Pancreas (tissue), 10 donors: ENCODE measurements at regions not wholly inside any gene's neighbourhood (a gene's known extent, or its start where the extent isn't known, plus 50 kb on each side); places are given as distances from the start of the nearest gene placed in this dataset.

ENCODE experiments used
- ATAC-seq, 4 donors: fragments of 200-7000 bp; cut with Tn5 transposase; one replicate each; pipeline versions ENCODE4 v1.8.0 to v1.9.1; 2020; ENCODE audit warnings: mild to moderate bottlenecking in 4 of 4, moderate library complexity in 4 of 4
- DNase-seq, 6 donors: peaks; one replicate each; pipeline ENCODE4 v3.0.0-alpha.2; 2020
- FAIRE-seq: peaks from 2 replicates; lab custom pipeline; 2012; peaks lifted over from hg19 to GRCh38; lab: Jason Lieb, UNC
- H3K27ac ChIP-seq, 4 donors: fragments of 200-600 bp; sonication (generic); 1 replicate in 3 of 4; 2 replicates in 1 of 4; pipeline versions ENCODE4 v1.5.0 to v1.8.0; 2020
- H3K27me3 ChIP-seq, 4 donors: fragments of 200-600 bp; one replicate each; pipeline ENCODE4 v1.8.0; 2021
- H3K36me3 ChIP-seq, 3 donors: fragments of 200-600 bp; sonication (generic) in 1 of 3; one replicate each; pipeline versions ENCODE4 v1.5.0 to v1.8.0; 2020 to 2021
- H3K4me1 ChIP-seq, 3 donors: fragments of 200-600 bp; one replicate each; pipeline ENCODE4 v1.8.0; 2021
- H3K4me3 ChIP-seq, 4 donors: fragments of 200-600 bp; sonication (generic) in 2 of 4; one replicate each; pipeline versions ENCODE4 v1.5.0 to v1.8.0; 2020 to 2021
- H3K9me3 ChIP-seq, 4 donors: fragments of 200-600 bp; one replicate each; pipeline ENCODE4 v1.8.0; 2021
- CTCF ChIP-seq, 4 donors: fragments of 200-600 bp; sonication (generic) in 3 of 4; IDR thresholded peaks; one replicate each; pipeline versions ENCODE4 v1.5.0 to v1.8.0; 2021; ENCODE audit warnings: antibody characterized with exemption in 4 of 4
- WGBS, 2 donors: extraction: QIAGEN DNeasy Blood & Tissue Kit; methylation state at CpG; one replicate each; pipeline ENCODE4 v1.1.7; 2013; 5-methylcytosine and 5-hydroxymethylcytosine counted together
- intact Hi-C, 3 donors: fragments of 100-400 bp; cut with DNase I; formaldehyde crosslinking; loops; one replicate each; pipeline versions ENCODE4 v1.11.1 to v1.14.2; 2022
- donor health status: healthy with polysubstance abuse.
- donor health status: DM: no; HTN: no; CAD: no; lungs with moderate emphysema.
- donor health status: DM: no; HTN: no; CAD: no.
- donor health status: control.
- donor health status: control.
- donor health status: Bipolar disorder and iron deficiency.
- donor health status: DM: yes; HTN: yes; CAD: no.
- donor health status: DM: no; HTN: no; CAD: no.
- donor health status: DM: no; HTN: no; CAD: no.
- donor health status: DM: yes; HTN: yes; CAD: no.

GRCh38 chr2:66874411-66874810 is 439.5 kb downstream of the MEIS1 start:
- intact Hi-C loops = no loop called here
- DNase-seq (no peak), FAIRE-seq (no peak), ATAC-seq (no peak)
- 96 to 97% methylated on average over 2 of the region's 2 CpGs for WGBS, 2 donors
- Histone ChIP-seq H3K4me3 (no peak overlapping the region), H3K36me3 (no peaks in the 10 kb centered on the region), H3K27me3 (no peaks in the 10 kb centered on the region), H3K27ac (no peak overlapping the region), H3K9me3 (no peaks in the 10 kb centered on the region), H3K4me1 (peaks cover 7 to 18% (median 14%) of the 10 kb centered on the region in 3 donors)
- TF ChIP-seq CTCF (IDR thresholded peaks at IDR 0.05) = no peak

GRCh38 chr2:66875941-66876462 is 441.1 kb downstream of the MEIS1 start:
- no peaks in the 10 kb centered on the region for H3K9me3 ChIP-seq
- no peak overlapping the region for H3K27ac ChIP-seq
- WGBS, 2 donors = 66 to 68% methylated on average over 2 of the region's 2 CpGs
- intact Hi-C loops = no loop called here
- no peak for TF ChIP-seq CTCF (IDR thresholded peaks at IDR 0.05)
- peaks cover 7 to 18% (median 14%) of the 10 kb centered on the region in 3 donors for H3K4me1 ChIP-seq
- no peak for ATAC-seq
- no peak for DNase-seq
- H3K4me3 ChIP-seq = no peak overlapping the region
- no peaks in the 10 kb centered on the region for H3K36me3 ChIP-seq
- no peaks in the 10 kb centered on the region for H3K27me3 ChIP-seq
- FAIRE-seq = no peak

GRCh38 chr2:66885775-66886383 is 451.0 kb downstream of the MEIS1 start:
- Histone ChIP-seq H3K4me3 (no peak overlapping the region), H3K36me3 (no peaks in the 10 kb centered on the region), H3K27ac (no peak overlapping the region), H3K4me1 (peaks cover 0 to 13% (median 8%) of the 10 kb centered on the region in 3 donors), H3K27me3 (no peaks in the 10 kb centered on the region), H3K9me3 (no peaks in the 10 kb centered on the region)
- no peak for TF ChIP-seq CTCF (IDR thresholded peaks at IDR 0.05)
- FAIRE-seq = peak; percentile 5
- WGBS, 2 donors = 11 to 12% methylated on average over 2 of the region's 2 CpGs
- ATAC-seq = peak; percentile 55 to 85 (median 68)
- intact Hi-C loops = no loop called here
- DNase-seq = no peak

- no peak for FAIRE-seq
- no peak for DNase-seq
- Histone ChIP-seq H3K27ac (no peak overlapping the region), H3K36me3 (no peaks in the 10 kb centered on the region), H3K4me1 (peaks cover 0 to 13% (median 8%) of the 10 kb centered on the region in 3 donors), H3K27me3 (no peaks in the 10 kb centered on the region), H3K4me3 (no peak overlapping the region), H3K9me3 (no peaks in the 10 kb centered on the region)
- TF ChIP-seq CTCF (IDR thresholded peaks at IDR 0.05) = no peak
- no peak for ATAC-seq
- 97 to 100% methylated on average over 1 of the region's 1 CpG for WGBS, 2 donors
- intact Hi-C loops = no loop called here
Observed at GRCh38 chr2:66888246-66888645, 453.3 kb downstream of the MEIS1 start.
